ENCODE measurements at regions not wholly inside any gene's neighbourhood (a gene's known extent, or its start where the extent isn't known, plus 50 kb on each side); places are given as distances from the start of the nearest gene placed in this dataset.

- no peaks in the 10 kb centered on the region for H3K4me1 ChIP-seq (ENCODE audit: insufficient read depth, low read length)
- H3K4me2 ChIP-seq (ENCODE audit: insufficient read depth, low read length): no peak overlapping the region
- H3K36me3 ChIP-seq (ENCODE audit: insufficient read depth, low read length): no peaks in the 10 kb centered on the region
- no peak for TF ChIP-seq CTCF (IDR thresholded peaks at IDR 0.05; ENCODE audit: borderline replicate concordance, extremely low read depth, low read length, poor library complexity, severe bottlenecking)
- TF ChIP-seq EZH2 (IDR thresholded peaks at IDR 0.05; ENCODE audit: borderline replicate concordance, low read depth, low read length, severe bottlenecking): no peak
- H3K9me3 ChIP-seq (ENCODE audit: insufficient read depth, low read length, severe bottlenecking): no peaks in the 10 kb centered on the region
- H2AFZ ChIP-seq (ENCODE audit: low read depth, low read length): no peak overlapping the region
- H3K27me3 ChIP-seq (ENCODE audit: insufficient read depth, low read length, poor library complexity): no peaks in the 10 kb centered on the region
- ATAC-seq (ENCODE audit: insufficient read depth, low read depth): no peak
- no peak overlapping the region for H3K4me3 ChIP-seq (ENCODE audit: low read depth in 1 of 2, low read length in 2 of 2)
- no peak overlapping the region for H3K27ac ChIP-seq (ENCODE audit: low read length)
- H3K79me2 ChIP-seq (ENCODE audit: insufficient read depth, low read length): no peaks in the 10 kb centered on the region
- no peaks in the 10 kb centered on the region for H4K20me1 ChIP-seq (ENCODE audit: insufficient read depth, low read length)
- no peak overlapping the region for H3K9ac ChIP-seq (ENCODE audit: low read depth, low read length)
- DNase-seq: no peak
Measured at GRCh38 chr20:12467758-12468157, 541.0 kb upstream of the SPTLC3 start.

DNA sequence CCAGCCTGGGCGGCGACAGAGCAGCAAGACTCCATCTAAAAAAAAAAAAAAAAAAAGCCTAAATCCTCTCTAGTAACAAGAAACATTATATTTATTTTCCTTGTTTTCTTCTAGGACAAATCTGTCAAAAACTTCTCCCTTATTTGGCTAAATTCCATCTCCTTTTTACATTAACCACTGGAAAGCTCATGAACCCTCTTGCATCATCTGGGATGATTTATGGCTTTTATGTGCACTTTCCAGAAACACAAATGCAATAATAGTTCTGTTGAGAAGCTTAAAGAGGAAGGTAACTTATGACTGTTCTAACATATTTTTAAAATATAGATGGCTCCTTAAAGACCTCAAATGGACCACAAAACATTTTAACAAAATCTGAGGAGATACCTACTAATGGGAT is 526.1 kb upstream of the SPTLC3 start:
- Histone ChIP-seq H2AFZ (ENCODE audit: low read depth, low read length) (no peak overlapping the region), H3K9ac (ENCODE audit: low read depth, low read length) (no peak overlapping the region), H4K20me1 (ENCODE audit: insufficient read depth, low read length) (no peaks in the 10 kb centered on the region), H3K79me2 (ENCODE audit: insufficient read depth, low read length) (no peaks in the 10 kb centered on the region), H3K27ac (ENCODE audit: low read length) (no peak overlapping the region), H3K4me3 (ENCODE audit: low read depth in 1 of 2, low read length in 2 of 2) (no peak overlapping the region), H3K36me3 (ENCODE audit: insufficient read depth, low read length) (no peaks in the 10 kb centered on the region), H3K9me3 (ENCODE audit: insufficient read depth, low read length, severe bottlenecking) (no peaks in the 10 kb centered on the region), H3K4me2 (ENCODE audit: insufficient read depth, low read length) (no peak overlapping the region), H3K4me1 (ENCODE audit: insufficient read depth, low read length) (no peaks in the 10 kb centered on the region), H3K27me3 (ENCODE audit: insufficient read depth, low read length, poor library complexity) (no peaks in the 10 kb centered on the region)
- no peak for DNase-seq
- no peak for ATAC-seq (ENCODE audit: insufficient read depth, low read depth)
- TF ChIP-seq CTCF (IDR thresholded peaks at IDR 0.05; ENCODE audit: borderline replicate concordance, extremely low read depth, low read length, poor library complexity, severe bottlenecking) (no peak), EZH2 (IDR thresholded peaks at IDR 0.05; ENCODE audit: borderline replicate concordance, low read depth, low read length, severe bottlenecking) (no peak)

- no peaks in the 10 kb centered on the region for H3K9me3 ChIP-seq (ENCODE audit: insufficient read depth, low read length, severe bottlenecking)
- TF ChIP-seq EZH2 (IDR thresholded peaks at IDR 0.05; ENCODE audit: borderline replicate concordance, low read depth, low read length, severe bottlenecking) (no peak), CTCF (IDR thresholded peaks at IDR 0.05; ENCODE audit: borderline replicate concordance, extremely low read depth, low read length, poor library complexity, severe bottlenecking) (no peak)
- no peak overlapping the region for H2AFZ ChIP-seq (ENCODE audit: low read depth, low read length)
- DNase-seq (no peak), ATAC-seq (ENCODE audit: insufficient read depth, low read depth) (no peak)
- H3K27me3 ChIP-seq (ENCODE audit: insufficient read depth, low read length, poor library complexity): peaks cover 2% of the 10 kb centered on the region
- no peak overlapping the region for H3K4me3 ChIP-seq (ENCODE audit: low read depth in 1 of 2, low read length in 2 of 2)
- no peak overlapping the region for H3K27ac ChIP-seq (ENCODE audit: low read length)
- no peaks in the 10 kb centered on the region for H3K4me1 ChIP-seq (ENCODE audit: insufficient read depth, low read length)
- no peaks in the 10 kb centered on the region for H4K20me1 ChIP-seq (ENCODE audit: insufficient read depth, low read length)
- no peaks in the 10 kb centered on the region for H3K36me3 ChIP-seq (ENCODE audit: insufficient read depth, low read length)
- no peak overlapping the region for H3K9ac ChIP-seq (ENCODE audit: low read depth, low read length)
- no peak overlapping the region for H3K4me2 ChIP-seq (ENCODE audit: insufficient read depth, low read length)
- no peaks in the 10 kb centered on the region for H3K79me2 ChIP-seq (ENCODE audit: insufficient read depth, low read length)
Measured at GRCh38 chr20:12502443-12502842, 506.3 kb upstream of the SPTLC3 start.

GRCh38 chr20:12504779-12505178 is 504.0 kb upstream of the SPTLC3 start:
- no peak for ATAC-seq (ENCODE audit: insufficient read depth, low read depth)
- no peak for TF ChIP-seq CTCF (IDR thresholded peaks at IDR 0.05; ENCODE audit: borderline replicate concordance, extremely low read depth, low read length, poor library complexity, severe bottlenecking)
- TF ChIP-seq EZH2 (IDR thresholded peaks at IDR 0.05; ENCODE audit: borderline replicate concordance, low read depth, low read length, severe bottlenecking): no peak
- peaks cover 2% of the 10 kb centered on the region for H3K27me3 ChIP-seq (ENCODE audit: insufficient read depth, low read length, poor library complexity)

More at GRCh38 chr20:12504779-12505178, 504.0 kb upstream of the SPTLC3 start:
- H3K4me1 ChIP-seq (ENCODE audit: insufficient read depth, low read length): no peaks in the 10 kb centered on the region
- H2AFZ ChIP-seq (ENCODE audit: low read depth, low read length): no peak overlapping the region
- H3K4me2 ChIP-seq (ENCODE audit: insufficient read depth, low read length): no peak overlapping the region
- no peak overlapping the region for H3K27ac ChIP-seq (ENCODE audit: low read length)
- H3K9me3 ChIP-seq (ENCODE audit: insufficient read depth, low read length, severe bottlenecking): no peaks in the 10 kb centered on the region
- H3K9ac ChIP-seq (ENCODE audit: low read depth, low read length): no peak overlapping the region
- no peaks in the 10 kb centered on the region for H3K79me2 ChIP-seq (ENCODE audit: insufficient read depth, low read length)
- no peaks in the 10 kb centered on the region for H3K36me3 ChIP-seq (ENCODE audit: insufficient read depth, low read length)
- no peak overlapping the region for H3K4me3 ChIP-seq (ENCODE audit: low read depth in 1 of 2, low read length in 2 of 2)
- no peak for DNase-seq
- no peaks in the 10 kb centered on the region for H4K20me1 ChIP-seq (ENCODE audit: insufficient read depth, low read length)
